ENCODE measurements at regions not wholly inside any gene's neighbourhood (a gene's known extent, or its start where the extent isn't known, plus 50 kb on each side); places are given as distances from the start of the nearest gene placed in this dataset.

GRCh38 chr17:14918540-14918939 lies 346.6 kb downstream of the PMP22 start:
- in situ Hi-C loops (cut with HindIII; ENCODE audit: low sequenced_read_pairs): no loop called here

- in situ Hi-C loops (cut with HindIII; ENCODE audit: low sequenced_read_pairs): no loop called here
Measured at GRCh38 chr17:14910916-14911315, 354.2 kb downstream of the PMP22 start.

- in situ Hi-C loops (cut with HindIII; ENCODE audit: low sequenced_read_pairs): no loop called here
Measured at GRCh38 chr17:14904386-14904785, 360.7 kb downstream of the PMP22 start.

- in situ Hi-C loops (cut with HindIII; ENCODE audit: low sequenced_read_pairs): no loop called here
Measured at GRCh38 chr17:14903854-14904253, 361.3 kb downstream of the PMP22 start.

GRCh38 chr17:14902803-14903202 lies 362.3 kb downstream of the PMP22 start:
- in situ Hi-C loops (cut with HindIII; ENCODE audit: low sequenced_read_pairs): no loop called here

- in situ Hi-C loops (cut with HindIII; ENCODE audit: low sequenced_read_pairs): no loop called here
Measured at GRCh38 chr17:14902297-14902696, 362.8 kb downstream of the PMP22 start.

GRCh38 chr17:14901376-14901775 lies 363.8 kb downstream of the PMP22 start:
- in situ Hi-C loops (cut with HindIII; ENCODE audit: low sequenced_read_pairs): no loop called here

GRCh38 chr17:14886200-14886739 lies 378.9 kb downstream of the PMP22 start:
- in situ Hi-C loops (cut with HindIII; ENCODE audit: low sequenced_read_pairs): no loop called here

- in situ Hi-C loops (cut with HindIII; ENCODE audit: low sequenced_read_pairs): no loop called here
Measured at GRCh38 chr17:14882131-14882530, 383.0 kb downstream of the PMP22 start.

GRCh38 chr17:14875557-14876412 lies 389.3 kb downstream of the PMP22 start:
- in situ Hi-C loops (cut with HindIII; ENCODE audit: low sequenced_read_pairs): no loop called here

GRCh38 chr17:14873996-14874395 lies 391.1 kb downstream of the PMP22 start:
- in situ Hi-C loops (cut with HindIII; ENCODE audit: low sequenced_read_pairs): no loop called here

- in situ Hi-C loops (cut with HindIII; ENCODE audit: low sequenced_read_pairs): no loop called here
Measured at GRCh38 chr17:14873540-14873939, 391.6 kb downstream of the PMP22 start.

GRCh38 chr17:14871921-14872320 lies 393.2 kb downstream of the PMP22 start:
- in situ Hi-C loops (cut with HindIII; ENCODE audit: low sequenced_read_pairs): no loop called here

GRCh38 chr17:14866266-14866665 lies 398.9 kb downstream of the PMP22 start:
- in situ Hi-C loops (cut with HindIII; ENCODE audit: low sequenced_read_pairs): no loop called here

- in situ Hi-C loops (cut with HindIII; ENCODE audit: low sequenced_read_pairs): no loop called here
Measured at GRCh38 chr17:14864127-14864526, 401.0 kb downstream of the PMP22 start.

GRCh38 chr17:14859542-14859941 lies 405.6 kb downstream of the PMP22 start:
- in situ Hi-C loops (cut with HindIII; ENCODE audit: low sequenced_read_pairs): no loop called here

GRCh38 chr17:14856176-14856575 lies 408.9 kb downstream of the PMP22 start:
- in situ Hi-C loops (cut with HindIII; ENCODE audit: low sequenced_read_pairs): no loop called here

GRCh38 chr17:14854691-14855090 lies 410.4 kb downstream of the PMP22 start:
- in situ Hi-C loops (cut with HindIII; ENCODE audit: low sequenced_read_pairs): no loop called here

GRCh38 chr17:14845591-14846281 lies 419.4 kb downstream of the PMP22 start:
- in situ Hi-C loops (cut with HindIII; ENCODE audit: low sequenced_read_pairs): no loop called here

GRCh38 chr17:14843086-14843795 lies 421.9 kb downstream of the PMP22 start:
- in situ Hi-C loops (cut with HindIII; ENCODE audit: low sequenced_read_pairs): no loop called here

- in situ Hi-C loops (cut with HindIII; ENCODE audit: low sequenced_read_pairs): no loop called here
Measured at GRCh38 chr17:14840616-14841231, 424.4 kb downstream of the PMP22 start.

All from DLD1 (cell line).